HG02623 (cell line): ENCODE measurements at regions not wholly inside any gene's neighbourhood (a gene's known extent, or its start where the extent isn't known, plus 50 kb on each side); places are given as distances from the start of the nearest gene placed in this dataset.

Experiments used
- ATAC-seq: cut with Tn5 transposase; IDR thresholded peaks from one replicate; pipeline ENCODE4 v1.9.1; 2021; ENCODE audit warnings: moderate library complexity; ENCODE audit not compliant: unreplicated experiment

- no peak for ATAC-seq
These were observed 164.6 kb downstream of the TFCP2L1 start for GRCh38 chr2:121120411-121120810.

DNA sequence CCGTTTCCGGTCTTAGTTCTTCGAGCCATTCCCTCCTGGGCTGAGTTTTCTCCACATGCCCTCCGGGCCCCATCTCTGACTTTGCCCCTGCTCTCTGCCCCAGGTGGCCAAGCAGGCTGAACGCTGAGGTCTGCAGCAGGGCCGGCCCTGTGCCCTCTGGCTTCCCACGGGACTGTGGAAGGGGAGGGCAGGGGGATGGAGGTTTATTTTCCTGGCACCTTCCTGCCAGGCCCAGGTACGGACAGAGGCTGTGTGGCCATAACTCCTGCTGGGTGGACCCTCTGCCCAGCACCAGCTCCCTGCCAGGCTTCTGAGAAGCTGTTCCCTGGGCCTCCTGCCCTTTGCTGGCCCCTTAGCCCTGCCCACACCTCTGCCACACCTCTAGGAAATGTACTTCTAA lies 164.0 kb downstream of the TFCP2L1 start:
- no peak for ATAC-seq

- ATAC-seq, result no peak
These were observed 163.3 kb downstream of the TFCP2L1 start for GRCh38 chr2:121121661-121122060.

GRCh38 chr2:121123268-121123667 lies 161.7 kb downstream of the TFCP2L1 start:
- no peak for ATAC-seq

GRCh38 chr2:121124330-121124729 lies 160.7 kb downstream of the TFCP2L1 start:
- no peak for ATAC-seq

DNA sequence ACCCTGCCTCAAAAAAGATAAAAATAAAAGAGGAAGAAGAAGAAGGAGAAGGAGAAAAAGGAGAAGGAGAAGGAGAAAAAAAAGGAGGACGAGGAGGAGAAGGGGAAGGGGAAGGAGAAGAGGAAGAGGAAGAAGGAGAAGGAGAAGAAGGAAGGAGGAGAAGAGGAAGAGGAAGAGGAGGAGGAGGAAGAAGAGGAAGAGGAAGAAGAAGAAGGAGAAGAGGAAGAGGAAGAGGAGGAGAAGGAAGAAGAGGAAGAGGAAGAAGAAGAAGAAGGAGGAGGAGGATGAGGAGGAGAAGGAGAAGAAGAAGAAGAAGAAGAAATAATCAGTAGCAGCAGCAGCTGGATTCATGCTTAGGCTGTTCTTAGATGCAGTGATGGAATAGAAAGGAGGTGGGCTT lies 159.7 kb downstream of the TFCP2L1 start:
- ATAC-seq, result no peak

DNA sequence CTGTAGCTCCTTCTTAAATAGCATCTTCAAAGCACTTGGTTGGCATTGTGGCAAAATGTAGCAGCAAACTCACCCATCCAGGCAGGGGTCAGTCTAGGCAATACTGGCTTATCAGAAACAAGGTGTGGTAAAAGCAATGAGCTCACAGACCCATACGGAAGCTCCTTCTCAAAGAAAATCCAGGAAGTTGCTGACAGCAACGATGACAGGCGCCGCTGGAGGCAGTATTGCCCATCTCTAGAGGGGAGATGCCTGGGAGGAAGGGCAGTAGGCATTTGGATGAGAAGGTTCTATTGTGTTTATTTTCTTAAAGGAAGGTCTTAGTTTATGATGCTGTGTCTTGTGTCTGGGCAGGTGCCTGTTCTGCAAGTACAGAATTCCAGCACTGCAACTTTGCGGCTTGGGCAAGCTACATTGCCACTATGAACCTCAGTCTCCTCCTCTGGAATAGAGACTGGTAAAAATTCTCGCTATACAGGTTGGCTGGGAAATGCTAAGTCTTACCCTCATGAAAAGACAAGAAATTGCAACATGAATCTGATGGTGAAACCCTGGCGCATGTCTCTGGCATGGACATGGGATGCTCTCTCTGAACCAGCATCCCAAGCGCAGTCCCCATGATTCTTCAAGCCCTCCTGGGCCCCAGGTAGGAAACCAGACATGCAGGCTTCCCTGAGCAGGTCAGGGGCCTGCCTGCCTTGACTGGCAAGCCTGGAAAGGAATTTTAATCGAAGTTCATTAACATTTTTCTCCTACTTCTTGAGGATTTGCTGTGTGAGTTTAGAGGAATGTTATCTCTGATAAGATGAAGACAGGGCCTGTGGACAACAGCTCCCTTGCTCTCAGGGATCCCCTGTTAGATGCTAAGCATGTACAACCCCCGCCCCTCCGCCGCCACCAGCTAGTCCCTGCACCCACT lies 156.0 kb downstream of the TFCP2L1 start:
- ATAC-seq, result no peak

DNA sequence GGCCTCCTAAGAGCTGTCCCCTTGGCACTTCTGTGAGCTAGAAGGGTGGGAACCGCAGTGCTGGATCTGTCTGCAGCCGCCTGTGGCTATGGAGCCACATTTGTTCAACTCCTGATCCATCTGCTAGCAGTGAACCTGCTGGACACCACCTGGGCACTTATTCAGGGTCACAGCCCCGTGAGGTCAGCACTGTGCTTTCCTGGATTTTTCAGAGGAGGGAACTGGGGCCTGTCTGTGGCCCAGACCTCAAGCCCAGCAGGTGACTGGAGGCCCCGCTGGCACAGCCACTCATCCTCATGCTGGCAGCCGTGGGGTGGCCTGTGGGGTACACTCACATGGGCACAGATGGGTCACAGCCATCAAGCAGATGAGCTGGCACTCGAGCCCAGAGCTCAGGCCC lies 155.3 kb downstream of the TFCP2L1 start:
- ATAC-seq, result no peak

DNA sequence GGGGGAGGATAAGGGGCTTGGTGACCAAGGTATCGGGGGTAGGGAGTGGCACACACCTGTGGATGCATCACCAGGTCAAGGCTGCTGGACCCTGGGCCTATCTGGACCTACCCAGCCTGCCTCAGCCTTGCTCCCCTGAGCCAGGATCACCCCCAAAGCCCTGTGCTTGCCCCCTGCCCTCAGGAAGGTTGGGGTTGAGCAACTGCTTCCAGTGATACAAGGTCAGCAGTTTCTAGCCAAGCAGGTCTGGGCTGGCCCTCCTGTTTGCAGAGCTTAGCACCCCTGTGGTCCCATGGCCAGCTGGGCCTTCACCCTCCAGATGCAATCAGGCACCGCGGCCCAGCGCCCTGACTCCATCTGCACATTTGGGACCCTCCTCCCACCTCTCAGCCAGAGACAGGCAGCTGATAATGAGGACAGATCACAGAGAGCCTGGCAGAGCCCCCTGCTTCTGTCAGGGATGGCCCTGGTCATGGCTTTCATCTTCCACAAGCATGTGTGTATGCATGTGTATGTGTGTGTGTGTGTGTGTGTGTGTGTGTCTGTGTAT lies 154.6 kb downstream of the TFCP2L1 start:
- ATAC-seq, result no peak

DNA sequence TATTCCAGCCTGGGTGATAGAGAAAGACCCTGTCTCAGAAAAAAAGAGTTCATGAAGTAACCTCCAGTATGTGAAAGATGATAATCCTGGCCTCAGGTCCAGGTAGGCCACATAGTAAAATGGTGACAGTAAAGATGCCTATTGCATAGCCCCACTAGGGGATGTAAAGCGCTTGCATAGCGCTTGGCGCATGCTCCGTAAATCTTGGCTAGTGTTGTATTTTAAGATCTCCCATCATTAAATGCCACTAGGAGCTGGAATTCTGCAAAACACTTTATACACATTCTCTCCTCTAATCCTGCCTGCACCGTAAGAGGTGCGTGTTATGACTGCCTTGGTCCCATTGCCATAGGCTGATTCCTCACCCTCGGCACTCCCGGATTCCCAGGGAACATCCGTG lies 153.6 kb downstream of the TFCP2L1 start:
- no peak for ATAC-seq

- no peak for ATAC-seq
These were observed 152.8 kb downstream of the TFCP2L1 start for GRCh38 chr2:121132054-121132761.

- no peak for ATAC-seq
These were observed 152.3 kb downstream of the TFCP2L1 start for GRCh38 chr2:121132762-121133107.

DNA sequence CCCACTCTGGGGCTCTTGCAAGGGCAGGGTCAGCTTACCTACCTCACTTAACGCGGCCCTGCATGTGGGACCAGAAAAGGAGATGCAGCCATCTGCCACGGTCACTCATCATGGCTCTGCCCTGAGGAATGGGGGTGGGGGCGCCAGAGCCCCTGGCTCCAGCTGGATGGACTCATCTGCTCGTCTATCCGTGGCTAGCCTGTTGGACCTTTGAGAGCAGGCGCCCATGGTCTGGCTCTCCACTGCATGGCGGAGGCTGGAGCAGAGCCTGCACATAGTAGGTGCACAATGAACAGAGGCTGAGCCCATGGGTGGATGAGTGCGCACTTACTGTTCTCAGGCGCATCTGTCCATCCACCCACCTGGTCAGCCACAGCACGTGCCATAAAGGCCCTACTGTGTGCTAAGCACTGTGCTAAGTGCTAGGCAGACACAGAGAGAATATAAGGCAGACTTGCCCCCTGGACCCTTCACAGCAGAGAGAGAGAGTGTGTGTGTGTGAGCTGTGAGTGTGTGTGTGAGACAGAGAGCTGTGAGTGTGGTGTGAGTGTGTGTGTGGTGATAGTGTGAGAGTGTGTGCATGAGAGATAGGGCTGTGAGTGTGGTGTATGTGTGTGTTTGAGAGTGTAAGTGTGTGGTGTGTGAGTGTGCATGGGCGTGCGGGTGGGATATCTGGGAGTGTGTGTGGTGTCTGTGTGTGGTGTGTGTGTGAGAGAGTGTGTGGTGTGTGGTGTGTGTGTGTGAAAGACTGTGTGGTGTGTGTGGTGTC lies 151.3 kb downstream of the TFCP2L1 start:
- no peak for ATAC-seq

- no peak for ATAC-seq
These were observed 150.3 kb downstream of the TFCP2L1 start for GRCh38 chr2:121134728-121135127.

- ATAC-seq, result no peak
These were observed 149.7 kb downstream of the TFCP2L1 start for GRCh38 chr2:121135168-121135853.

DNA sequence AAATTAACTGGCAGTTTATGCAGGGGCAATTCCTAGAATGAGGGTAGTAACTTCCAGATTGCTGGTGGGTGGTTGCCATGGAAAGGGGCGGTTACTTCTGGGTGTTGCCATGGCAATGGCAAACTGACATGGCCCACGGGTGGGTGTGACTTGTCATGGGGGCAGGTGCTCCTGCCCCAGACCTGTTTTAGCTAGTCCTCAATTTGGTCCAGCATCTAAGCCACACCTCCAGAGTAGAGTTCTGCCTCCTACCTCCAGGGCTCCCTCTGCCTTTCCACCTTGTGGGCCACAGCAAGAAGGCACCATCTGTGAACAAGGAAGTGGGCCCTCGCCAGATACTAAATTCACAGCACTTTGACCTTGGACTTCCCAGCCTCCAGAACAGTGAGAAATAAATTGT lies 148.7 kb downstream of the TFCP2L1 start:
- no peak for ATAC-seq

GRCh38 chr2:121137571-121137970 lies 147.4 kb downstream of the TFCP2L1 start:
- no peak for ATAC-seq

- no peak for ATAC-seq
These were observed 144.3 kb downstream of the TFCP2L1 start for GRCh38 chr2:121140734-121141133.

GRCh38 chr2:121142452-121142851 lies 142.6 kb downstream of the TFCP2L1 start:
- no peak for ATAC-seq

GRCh38 chr2:121144111-121144510 lies 140.9 kb downstream of the TFCP2L1 start:
- no peak for ATAC-seq

DNA sequence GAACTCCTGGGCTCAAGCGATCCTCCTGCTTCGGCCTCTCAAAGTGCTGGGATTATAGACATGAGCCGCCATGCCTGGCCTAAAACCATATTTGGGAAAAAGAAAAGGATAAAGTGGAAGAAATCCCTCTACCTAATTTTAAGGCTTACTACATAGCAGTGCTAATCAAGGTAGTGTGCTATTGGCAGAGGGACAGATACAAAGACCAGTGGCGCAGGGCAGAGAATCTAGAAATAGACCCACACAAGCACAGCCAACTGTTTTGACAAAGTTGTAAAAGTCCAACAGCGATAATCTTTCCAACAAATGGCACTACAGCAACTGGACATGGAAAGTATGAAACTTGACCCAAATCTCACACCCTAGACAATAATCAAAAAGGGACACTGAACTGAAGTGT lies 138.4 kb downstream of the TFCP2L1 start:
- ATAC-seq, result no peak
